ENCODE measurements at regions not wholly inside any gene's neighbourhood (a gene's known extent, or its start where the extent isn't known, plus 50 kb on each side); places are given as distances from the start of the nearest gene placed in this dataset.

DNA sequence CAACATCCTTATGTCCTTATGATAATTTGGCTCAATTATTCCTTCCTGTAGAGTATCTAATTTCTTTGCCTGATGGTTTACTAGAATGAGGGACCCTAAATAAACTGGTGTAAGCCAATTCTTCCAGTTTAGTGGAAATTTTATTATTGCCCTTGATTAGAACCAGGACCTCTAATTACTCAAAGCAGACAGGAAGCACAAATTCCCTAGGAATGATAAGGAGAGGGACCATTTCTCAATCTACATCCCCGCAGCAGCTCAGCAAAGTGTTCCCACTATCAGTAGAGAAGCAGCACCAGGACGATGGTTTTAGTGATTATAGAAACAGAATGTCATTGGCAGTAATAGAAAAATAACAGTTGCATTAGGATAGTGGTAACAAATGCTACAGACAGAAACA lies 97.1 kb downstream of the PLPPR4 start:
- H3K4me3 ChIP-seq (replicated peaks; ENCODE audit: low read depth, low read length): no peak overlapping the region
- no peak for DNase-seq (ENCODE audit: low read depth)
- TF ChIP-seq CTCF (IDR thresholded peaks at IDR 0.05; ENCODE audit: low read length, missing control alignments): no peak

GRCh38 chr1:99363531-99363930 lies 99.2 kb downstream of the PLPPR4 start:
- H3K4me3 ChIP-seq (replicated peaks; ENCODE audit: low read depth, low read length): no peak overlapping the region
- no peak for DNase-seq (ENCODE audit: low read depth)
- TF ChIP-seq CTCF (IDR thresholded peaks at IDR 0.05; ENCODE audit: low read length, missing control alignments): no peak

DNA sequence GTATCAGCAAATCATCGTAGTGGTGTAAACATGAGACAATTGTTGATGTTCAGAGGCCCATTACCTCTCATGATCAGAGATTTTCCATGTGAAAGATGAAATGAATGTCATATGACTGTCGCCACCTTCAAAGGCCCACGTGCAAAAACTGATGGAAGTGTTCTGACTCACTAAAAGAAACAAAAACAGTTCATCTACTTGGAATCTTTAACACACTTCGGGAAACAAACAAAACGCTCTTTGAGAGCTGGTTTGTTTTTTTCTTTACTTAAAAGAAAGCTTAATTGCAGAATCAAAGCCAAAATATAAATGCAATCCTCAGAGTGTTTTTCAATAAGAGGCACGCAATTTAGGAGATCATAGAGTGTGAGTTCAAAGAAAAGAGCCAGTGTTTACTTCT lies 100.8 kb downstream of the PLPPR4 start:
- no peak overlapping the region for H3K4me3 ChIP-seq (replicated peaks; ENCODE audit: low read depth, low read length)
- DNase-seq (ENCODE audit: low read depth): no peak
- TF ChIP-seq CTCF (IDR thresholded peaks at IDR 0.05; ENCODE audit: low read length, missing control alignments): no peak

DNA sequence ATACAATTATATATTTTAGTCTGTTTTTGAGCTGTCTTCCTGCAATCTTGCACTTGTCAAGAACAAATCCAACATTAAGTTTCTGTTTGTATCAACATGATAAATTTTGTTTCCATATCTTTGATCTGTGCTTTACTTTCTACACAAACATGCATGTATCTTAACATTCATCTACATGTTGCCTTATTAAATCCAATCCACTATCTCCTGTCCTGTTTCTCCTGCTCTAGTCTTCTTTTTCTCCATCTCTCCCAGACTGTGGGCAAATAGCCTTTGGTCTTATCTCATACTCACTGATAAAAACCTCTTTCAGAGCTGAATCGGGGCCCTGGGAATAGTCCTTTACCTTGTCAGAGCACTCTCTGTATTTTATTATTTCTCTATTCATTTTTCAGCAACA lies 101.3 kb downstream of the PLPPR4 start:
- no peak for TF ChIP-seq CTCF (IDR thresholded peaks at IDR 0.05; ENCODE audit: low read length, missing control alignments)

GRCh38 chr1:99369154-99369553 lies 104.9 kb downstream of the PLPPR4 start:
- no peak for TF ChIP-seq CTCF (IDR thresholded peaks at IDR 0.05; ENCODE audit: low read length, missing control alignments)
- no peak for DNase-seq (ENCODE audit: low read depth)
- no peak overlapping the region for H3K4me3 ChIP-seq (replicated peaks; ENCODE audit: low read depth, low read length)

More for the DNA sequence above, 101.3 kb downstream of the PLPPR4 start:
- H3K4me3 ChIP-seq (replicated peaks; ENCODE audit: low read depth, low read length): no peak overlapping the region
- DNase-seq (ENCODE audit: low read depth): no peak

- TF ChIP-seq CTCF (IDR thresholded peaks at IDR 0.05; ENCODE audit: low read length, missing control alignments): no peak
- H3K4me3 ChIP-seq (replicated peaks; ENCODE audit: low read depth, low read length): no peak overlapping the region
- no peak for DNase-seq (ENCODE audit: low read depth)
Measured at GRCh38 chr1:99370476-99370875, 106.2 kb downstream of the PLPPR4 start.

DNA sequence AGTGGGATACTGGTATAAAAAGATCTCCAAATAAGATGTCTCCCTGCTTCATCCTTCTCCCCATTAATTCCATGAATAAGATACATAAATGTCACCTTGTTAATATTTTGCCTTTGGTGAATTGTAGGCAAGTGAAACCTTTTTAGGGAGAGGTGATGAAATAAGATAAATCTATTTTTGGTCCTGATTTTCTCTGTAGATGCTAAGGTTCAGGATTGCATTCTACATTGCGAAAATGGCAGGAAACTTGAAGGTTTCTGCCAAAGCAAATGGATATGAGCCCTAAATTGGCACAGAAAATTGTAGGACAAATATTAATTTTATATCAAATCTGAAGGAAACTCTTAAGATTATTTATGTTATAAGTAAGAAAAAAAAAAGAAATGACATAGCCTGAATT lies 107.1 kb downstream of the PLPPR4 start:
- DNase-seq (ENCODE audit: low read depth): no peak
- H3K4me3 ChIP-seq (replicated peaks; ENCODE audit: low read depth, low read length): no peak overlapping the region
- TF ChIP-seq CTCF (IDR thresholded peaks at IDR 0.05; ENCODE audit: low read length, missing control alignments): no peak

Measured in fibroblast of pulmonary artery (primary cell).